ENCODE measurements at regions not wholly inside any gene's neighbourhood (a gene's known extent, or its start where the extent isn't known, plus 50 kb on each side); places are given as distances from the start of the nearest gene placed in this dataset.

DNA sequence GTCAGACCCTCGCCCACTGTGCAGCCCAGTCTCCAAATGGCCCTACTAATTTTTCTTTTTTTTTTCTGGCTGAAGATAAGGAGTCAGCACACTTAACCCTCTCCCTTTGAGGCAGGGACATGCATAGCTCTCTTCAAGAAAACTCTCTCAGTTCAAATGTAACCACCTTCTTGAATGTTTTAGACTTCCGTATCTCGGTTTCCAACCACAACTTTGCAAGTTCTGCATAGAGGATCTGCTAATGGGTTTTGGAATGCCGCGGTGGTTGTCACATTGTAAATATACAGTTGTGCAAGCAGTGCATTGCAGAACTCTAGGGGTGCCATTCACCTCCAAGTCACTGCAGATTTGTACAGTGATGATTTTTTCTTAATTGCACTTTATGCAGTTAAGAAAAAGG lies 59.4 kb upstream of the SLC35B3 start:
- no peaks in the 10 kb centered on the region for H3K4me1 ChIP-seq (ENCODE audit: control insufficient read depth, insufficient read depth, low read length)
- no CpG with 5 or more reads among the region's 5 CpGs for WGBS (ENCODE audit: insufficient coverage, low lambda C conversion rate)

DNA sequence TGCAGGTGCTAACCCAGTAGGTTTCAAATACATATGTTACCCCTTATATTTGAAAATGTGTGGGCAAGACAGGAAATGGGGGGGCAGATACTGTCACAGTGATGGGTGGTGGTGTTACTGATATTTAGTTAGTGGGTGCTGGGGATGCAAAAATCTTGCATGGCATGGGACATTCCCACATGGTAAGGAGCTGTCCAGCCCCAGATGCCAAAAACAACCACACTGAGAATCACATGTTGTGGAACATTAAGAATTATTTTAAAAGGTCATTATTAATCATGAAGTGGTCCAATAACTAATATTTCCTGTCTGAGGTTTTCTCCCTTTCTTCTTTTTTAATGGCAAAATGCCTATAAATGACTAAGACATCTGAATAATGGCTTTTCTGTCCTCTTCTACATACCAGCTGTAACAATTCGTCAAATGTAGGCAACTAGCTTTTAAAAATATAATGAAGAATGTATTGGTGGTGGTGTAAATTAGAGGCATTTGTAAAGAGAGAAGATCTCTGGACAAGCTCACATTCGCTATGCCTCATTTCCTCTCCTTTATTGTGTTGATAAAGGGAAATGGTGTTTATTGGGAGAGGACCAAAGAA lies 57.3 kb upstream of the SLC35B3 start:
- 60% methylated on average over 1 of the region's 2 CpGs for WGBS (ENCODE audit: insufficient coverage, low lambda C conversion rate)
- H3K9me3 ChIP-seq (ENCODE audit: control insufficient read depth, low read depth, low read length), result no peaks in the 10 kb centered on the region
- H3K4me3 ChIP-seq (ENCODE audit: low read length), result no peak overlapping the region
- DNase-seq, result no peak
- no peaks in the 10 kb centered on the region for H3K27me3 ChIP-seq (ENCODE audit: control insufficient read depth, insufficient read depth, low read length)
- H3K36me3 ChIP-seq (ENCODE audit: control insufficient read depth, insufficient read depth, low read length), result no peaks in the 10 kb centered on the region
- H3K27ac ChIP-seq (ENCODE audit: low read length), result no peak overlapping the region
- no peaks in the 10 kb centered on the region for H3K4me1 ChIP-seq (ENCODE audit: control insufficient read depth, insufficient read depth, low read length)

More for the DNA sequence above, 59.4 kb upstream of the SLC35B3 start:
- Histone ChIP-seq H3K36me3 (ENCODE audit: control insufficient read depth, insufficient read depth, low read length) (no peaks in the 10 kb centered on the region), H3K9me3 (ENCODE audit: control insufficient read depth, low read depth, low read length) (no peaks in the 10 kb centered on the region), H3K27ac (ENCODE audit: low read length) (no peak overlapping the region), H3K27me3 (ENCODE audit: control insufficient read depth, insufficient read depth, low read length) (no peaks in the 10 kb centered on the region), H3K4me3 (ENCODE audit: low read length) (no peak overlapping the region)
- DNase-seq, result no peak
